BJ (cell line): ENCODE measurements at regions not wholly inside any gene's neighbourhood (a gene's known extent, or its start where the extent isn't known, plus 50 kb on each side); places are given as distances from the start of the nearest gene placed in this dataset.

Experiments used
- CTCF ChIA-PET: fragments of 350-600 bp; formaldehyde crosslinking; extraction: SDS; loops from one replicate; lab custom pipeline; 2021; ENCODE audit warnings: antibody characterized with exemption, inconsistent platforms; lab: Yijun Ruan, JAX
- POLR2A ChIA-PET: fragments of 300-600 bp; sonication (Branson Sonifier 250); formaldehyde crosslinking; extraction: SDS; loops from one replicate; lab custom pipeline; 2021; ENCODE audit warnings: antibody characterized with exemption; lab: Charles Lee
- DNase-seq: peaks from one replicate; pipeline ENCODE4 v3.0.0-alpha.2; 2011; ENCODE audit warnings: low read depth
- H3K27me3 ChIP-seq: 2 replicates; pipeline ENCODE4 v1.6.0; 2011; ENCODE audit warnings: low read length; ENCODE audit not compliant: control insufficient read depth, insufficient read depth
- H3K36me3 ChIP-seq: 2 replicates; pipeline ENCODE4 v1.5.1; 2011; ENCODE audit warnings: low read length; ENCODE audit not compliant: control insufficient read depth, insufficient read depth
- H3K4me3 ChIP-seq: 2 replicates; pipeline ENCODE4 v1.5.1; 2011; ENCODE audit warnings: low read depth, mild to moderate bottlenecking, control low read depth, low read length
- TF ChIP-seq, protein P1 (sequence below): IDR thresholded peaks from 2 replicates; pipeline ENCODE4 v1.5.1; 2011; ENCODE audit warnings: low read depth, mild to moderate bottlenecking, control low read depth, inconsistent platforms, low read length, moderate library complexity; ENCODE audit not compliant: insufficient read depth

DNA sequence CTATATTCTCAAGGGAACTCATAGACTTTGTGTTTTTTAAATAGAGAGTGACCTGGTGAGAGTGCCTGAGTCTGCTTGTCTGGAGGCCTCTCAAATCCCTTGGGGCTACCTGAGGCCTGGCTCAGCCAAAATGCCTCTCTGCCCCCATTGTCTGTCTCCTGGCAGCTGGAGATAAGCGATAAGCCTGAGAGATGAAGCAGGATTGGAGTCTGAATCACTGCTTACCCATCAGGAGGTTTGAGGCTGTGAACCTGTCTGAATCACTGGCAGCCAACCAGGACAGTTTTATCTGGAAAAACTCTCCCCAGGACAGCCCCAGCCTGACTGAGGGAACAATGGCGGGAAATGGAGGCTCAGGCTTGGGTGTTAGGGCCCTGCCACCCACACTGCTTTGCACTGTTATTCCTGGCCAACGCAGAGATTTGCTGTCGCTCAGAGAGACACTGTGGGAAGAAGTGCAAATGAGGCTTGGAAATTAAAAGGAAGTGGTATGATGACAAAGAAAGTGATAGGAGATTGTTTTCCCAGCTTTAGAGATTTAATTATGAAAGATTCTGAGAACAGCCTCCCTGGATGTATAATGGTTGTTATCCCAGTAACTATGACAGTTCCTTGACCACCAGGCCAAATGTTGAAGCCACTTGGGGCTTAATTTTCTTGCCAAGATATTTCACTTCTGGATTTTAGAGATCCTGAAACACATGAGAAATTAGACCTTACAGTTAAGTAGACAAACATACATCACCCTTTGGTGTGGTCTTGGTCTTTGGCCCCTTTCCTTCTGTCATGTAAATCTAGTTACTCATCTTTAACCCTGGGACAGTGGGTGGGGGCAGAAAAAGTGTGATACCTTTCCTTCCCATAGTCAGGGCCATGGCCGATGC lies 102.1 kb downstream of the RASSF10 start:
- H3K4me3 ChIP-seq = no peak overlapping the region
- ChIA-PET CTCF (interaction anchor here (0.8 kb wide), 1 partner anchor 16 kb away, joined by 3 read pairs; no protein-coding TSS in a partner anchor), POLR2A (no interaction called here)
- TF ChIP-seq, protein P1, sequence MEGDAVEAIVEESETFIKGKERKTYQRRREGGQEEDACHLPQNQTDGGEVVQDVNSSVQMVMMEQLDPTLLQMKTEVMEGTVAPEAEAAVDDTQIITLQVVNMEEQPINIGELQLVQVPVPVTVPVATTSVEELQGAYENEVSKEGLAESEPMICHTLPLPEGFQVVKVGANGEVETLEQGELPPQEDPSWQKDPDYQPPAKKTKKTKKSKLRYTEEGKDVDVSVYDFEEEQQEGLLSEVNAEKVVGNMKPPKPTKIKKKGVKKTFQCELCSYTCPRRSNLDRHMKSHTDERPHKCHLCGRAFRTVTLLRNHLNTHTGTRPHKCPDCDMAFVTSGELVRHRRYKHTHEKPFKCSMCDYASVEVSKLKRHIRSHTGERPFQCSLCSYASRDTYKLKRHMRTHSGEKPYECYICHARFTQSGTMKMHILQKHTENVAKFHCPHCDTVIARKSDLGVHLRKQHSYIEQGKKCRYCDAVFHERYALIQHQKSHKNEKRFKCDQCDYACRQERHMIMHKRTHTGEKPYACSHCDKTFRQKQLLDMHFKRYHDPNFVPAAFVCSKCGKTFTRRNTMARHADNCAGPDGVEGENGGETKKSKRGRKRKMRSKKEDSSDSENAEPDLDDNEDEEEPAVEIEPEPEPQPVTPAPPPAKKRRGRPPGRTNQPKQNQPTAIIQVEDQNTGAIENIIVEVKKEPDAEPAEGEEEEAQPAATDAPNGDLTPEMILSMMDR = no peak
- no peaks in the 10 kb centered on the region for H3K27me3 ChIP-seq
- no peaks in the 10 kb centered on the region for H3K36me3 ChIP-seq
- DNase-seq = no peak

DNA sequence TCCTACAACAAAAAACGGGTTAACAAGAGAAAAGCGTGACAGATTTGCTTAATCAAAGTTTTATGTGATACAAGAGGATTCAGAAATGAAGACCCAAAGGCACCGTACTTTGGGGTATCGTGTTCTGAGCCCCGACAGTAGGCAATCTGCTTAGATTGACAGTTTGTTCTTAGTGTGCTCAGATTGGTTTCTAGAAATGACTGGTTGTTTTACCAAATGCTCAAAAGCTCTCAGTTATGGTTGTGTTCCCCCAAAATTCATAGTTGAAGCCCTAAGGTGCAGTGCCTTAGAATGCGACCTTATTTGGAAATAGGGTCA lies 102.7 kb downstream of the RASSF10 start:
- DNase-seq = no peak
- ChIA-PET CTCF (no interaction called here), POLR2A (no interaction called here)
- Histone ChIP-seq H3K4me3 (no peak overlapping the region), H3K36me3 (no peaks in the 10 kb centered on the region), H3K27me3 (no peaks in the 10 kb centered on the region)
- TF ChIP-seq, protein P1 = no peak

DNA sequence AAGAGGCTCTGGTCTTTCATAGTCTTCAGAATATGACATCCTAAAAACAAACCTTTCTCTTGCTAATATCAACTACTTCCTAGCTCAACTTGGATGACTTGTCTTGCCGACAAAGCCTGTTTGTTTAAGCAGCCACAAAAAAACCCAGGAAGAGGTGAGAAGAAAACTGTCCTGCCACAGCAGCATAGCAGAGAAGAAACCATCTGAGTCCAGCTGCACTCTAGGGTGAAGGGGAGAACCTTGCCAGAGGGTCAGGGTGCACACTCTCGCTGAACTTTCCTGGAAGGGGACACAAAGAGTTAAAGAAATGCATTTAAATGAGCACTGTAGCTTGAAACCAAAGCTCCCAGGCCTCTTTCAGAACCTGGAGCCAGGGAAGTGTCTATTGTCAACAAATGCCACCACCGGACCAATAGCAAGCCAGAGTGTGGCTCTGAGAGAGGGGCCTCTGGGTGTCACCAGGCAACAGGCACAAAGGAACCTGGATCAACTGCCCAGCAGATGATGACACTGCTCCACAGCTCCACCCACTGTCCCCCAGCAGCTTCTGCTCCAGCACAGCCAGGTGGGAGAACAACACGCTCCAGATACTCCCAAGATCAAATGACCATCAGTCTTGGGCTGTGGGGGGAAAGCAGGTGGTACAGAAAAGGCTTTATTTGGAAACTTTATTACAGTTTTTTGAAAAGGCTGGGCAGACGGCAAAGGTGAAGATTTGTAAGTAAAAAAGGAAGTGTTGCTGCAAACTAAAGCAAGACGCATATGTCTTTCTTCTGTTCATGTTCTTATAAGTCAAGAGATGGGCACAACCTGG lies 105.7 kb downstream of the RASSF10 start:
- ChIA-PET POLR2A (no interaction called here), CTCF (interaction anchor here (0.9 to 2.1 kb wide), 2 partner anchors 16 to 151 kb away, joined by 3 to 8 read pairs; no protein-coding TSS in a partner anchor)
- TF ChIP-seq, protein P1 = no peak
- no peak overlapping the region for H3K4me3 ChIP-seq
- no peaks in the 10 kb centered on the region for H3K36me3 ChIP-seq
- H3K27me3 ChIP-seq = no peaks in the 10 kb centered on the region
- no peak for DNase-seq

DNA sequence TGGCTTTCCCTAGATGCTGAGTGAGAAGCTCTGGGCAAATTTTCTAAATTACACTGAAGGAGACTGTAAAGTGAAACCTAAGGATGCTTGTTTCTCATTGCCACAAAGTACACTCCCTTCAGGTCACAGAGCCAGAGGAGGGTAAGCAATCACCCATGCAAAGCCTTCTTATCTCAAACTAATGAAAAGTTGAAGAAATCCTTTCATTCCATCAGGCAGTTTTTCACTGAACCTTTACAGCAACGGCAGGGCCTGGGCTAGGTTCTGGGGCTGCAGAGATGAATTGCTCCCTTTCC lies 106.2 kb downstream of the RASSF10 start:
- ChIA-PET POLR2A (no interaction called here), CTCF (interaction anchor here (0.9 to 2.1 kb wide), 2 partner anchors 16 to 152 kb away, joined by 3 to 8 read pairs; no protein-coding TSS in a partner anchor)

DNA sequence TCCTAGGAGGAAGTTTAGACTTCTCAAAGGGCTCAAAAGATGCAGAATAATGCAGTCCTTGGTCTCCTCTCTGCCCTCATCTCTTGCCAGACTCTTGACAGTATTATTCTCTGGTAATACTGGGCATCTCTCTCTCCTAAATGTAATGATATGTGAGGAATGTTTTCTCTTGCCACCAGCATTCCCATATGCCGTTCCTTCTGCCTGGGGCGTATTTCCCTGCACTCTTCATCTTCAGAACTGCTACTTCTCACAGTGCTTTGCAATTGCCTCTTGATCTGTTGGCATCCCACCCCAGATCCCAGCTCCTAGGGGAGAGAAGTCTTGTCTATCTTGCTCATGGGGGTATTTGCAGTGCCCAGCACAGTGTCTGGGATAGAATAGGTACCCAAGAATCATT lies 107.4 kb downstream of the RASSF10 start:
- H3K27me3 ChIP-seq = no peaks in the 10 kb centered on the region
- ChIA-PET POLR2A (no interaction called here), CTCF (no interaction called here)
- no peak overlapping the region for H3K4me3 ChIP-seq
- H3K36me3 ChIP-seq = no peaks in the 10 kb centered on the region
- DNase-seq = no peak
- TF ChIP-seq, protein P1 = no peak

More for the DNA sequence above, 106.2 kb downstream of the RASSF10 start:
- Histone ChIP-seq H3K36me3 (no peaks in the 10 kb centered on the region), H3K4me3 (no peak overlapping the region), H3K27me3 (no peaks in the 10 kb centered on the region)
- TF ChIP-seq, protein P1 = no peak
- no peak for DNase-seq
